ENCODE measurements at regions not wholly inside any gene's neighbourhood (a gene's known extent, or its start where the extent isn't known, plus 50 kb on each side); places are given as distances from the start of the nearest gene placed in this dataset.

DNA sequence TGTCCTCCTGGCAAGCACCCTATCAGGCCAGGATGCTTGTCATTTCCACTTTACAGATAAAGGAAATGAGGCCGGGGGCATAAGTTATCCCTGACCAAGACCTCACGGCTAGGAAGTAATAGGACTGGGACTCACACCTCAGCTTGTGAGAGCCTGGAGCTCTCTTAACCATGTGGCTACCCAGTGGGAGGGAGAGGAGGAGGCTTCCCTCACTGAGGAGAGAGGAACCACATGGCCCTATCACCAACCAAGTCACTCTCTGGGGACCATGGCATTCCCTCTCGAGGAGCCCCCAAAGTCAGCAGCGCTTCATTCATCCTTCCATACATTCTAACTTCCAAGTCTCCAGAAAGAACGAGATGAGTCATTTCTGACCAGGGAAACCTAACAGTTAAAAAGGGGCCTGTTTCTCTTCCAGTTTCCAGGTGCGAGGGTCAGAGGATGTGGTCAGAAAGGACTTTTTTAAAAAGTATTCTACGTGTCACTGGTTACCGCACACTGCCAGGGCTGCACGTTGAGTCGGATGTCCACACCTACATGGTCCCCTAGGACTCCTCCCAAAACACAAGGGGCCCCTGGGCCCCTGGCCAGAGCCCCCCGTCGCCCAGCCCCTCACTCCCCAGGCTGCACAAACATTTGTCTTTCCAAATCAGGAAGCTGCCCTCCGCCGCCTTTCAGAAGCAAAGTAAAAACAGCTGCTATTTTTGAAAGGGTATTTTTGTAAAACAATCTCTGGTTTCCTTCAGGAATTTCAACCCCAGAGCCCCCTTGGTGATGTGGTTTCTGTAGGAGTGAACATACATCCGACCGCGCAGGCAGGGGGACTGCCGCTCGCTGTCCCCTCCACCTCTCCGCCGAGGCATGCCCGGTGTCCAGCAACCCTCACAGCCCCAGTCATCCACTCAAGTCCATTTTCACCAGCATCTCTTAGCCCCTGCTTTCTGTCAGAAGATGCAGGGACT lies 128.2 kb upstream of the CHST15 start:
- intact Hi-C loops (cut with DNase I), result no loop called here
- H3K27me3 ChIP-seq, result no peaks in the 10 kb centered on the region
- no peak overlapping the region for H3K4me3 ChIP-seq
- H3K9me3 ChIP-seq, result no peaks in the 10 kb centered on the region
- no peaks in the 10 kb centered on the region for H3K36me3 ChIP-seq
- WGBS (ENCODE audit: insufficient coverage, low coverage, low lambda C conversion rate, missing lambda C conversion rate), result 36% methylated on average over 15 of the region's 22 CpGs
- H3K4me1 ChIP-seq, result no peaks in the 10 kb centered on the region
- ATAC-seq (peak; percentile 58 to 78 (median 69)), DNase-seq (no peak)
- TF ChIP-seq, protein P1, sequence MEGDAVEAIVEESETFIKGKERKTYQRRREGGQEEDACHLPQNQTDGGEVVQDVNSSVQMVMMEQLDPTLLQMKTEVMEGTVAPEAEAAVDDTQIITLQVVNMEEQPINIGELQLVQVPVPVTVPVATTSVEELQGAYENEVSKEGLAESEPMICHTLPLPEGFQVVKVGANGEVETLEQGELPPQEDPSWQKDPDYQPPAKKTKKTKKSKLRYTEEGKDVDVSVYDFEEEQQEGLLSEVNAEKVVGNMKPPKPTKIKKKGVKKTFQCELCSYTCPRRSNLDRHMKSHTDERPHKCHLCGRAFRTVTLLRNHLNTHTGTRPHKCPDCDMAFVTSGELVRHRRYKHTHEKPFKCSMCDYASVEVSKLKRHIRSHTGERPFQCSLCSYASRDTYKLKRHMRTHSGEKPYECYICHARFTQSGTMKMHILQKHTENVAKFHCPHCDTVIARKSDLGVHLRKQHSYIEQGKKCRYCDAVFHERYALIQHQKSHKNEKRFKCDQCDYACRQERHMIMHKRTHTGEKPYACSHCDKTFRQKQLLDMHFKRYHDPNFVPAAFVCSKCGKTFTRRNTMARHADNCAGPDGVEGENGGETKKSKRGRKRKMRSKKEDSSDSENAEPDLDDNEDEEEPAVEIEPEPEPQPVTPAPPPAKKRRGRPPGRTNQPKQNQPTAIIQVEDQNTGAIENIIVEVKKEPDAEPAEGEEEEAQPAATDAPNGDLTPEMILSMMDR (IDR thresholded peaks at IDR 0.05), result no peak
- no peak for TF ChIP-seq POLR2A (IDR thresholded peaks at IDR 0.05)
- peak overlapping the region in 2 of 3 donors; percentile 29 to 51 for H3K27ac ChIP-seq

DNA sequence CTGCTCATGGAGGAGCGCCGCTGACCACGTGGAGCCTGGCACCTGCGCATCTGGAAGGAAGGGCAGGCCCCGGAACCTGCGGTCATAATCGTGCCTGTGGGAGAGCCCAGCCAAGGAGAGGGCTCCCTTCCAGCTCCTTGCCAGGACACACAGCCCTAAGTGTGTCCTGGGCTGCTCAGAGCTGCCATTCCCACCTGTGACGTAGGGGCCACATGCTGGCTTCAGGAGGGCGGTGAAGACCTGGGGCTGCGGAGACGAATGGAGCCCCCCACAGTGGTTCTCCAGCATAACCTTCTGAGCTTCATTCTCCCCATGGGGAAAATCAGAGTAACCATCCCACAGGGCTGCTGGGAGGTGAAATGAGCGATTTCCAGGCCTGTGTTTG lies 127.6 kb upstream of the CHST15 start:
- intact Hi-C loops (cut with DNase I), result no loop called here
- H3K27ac ChIP-seq, result peak overlapping the region in 2 of 3 donors; percentile 29 to 51
- H3K4me1 ChIP-seq, result no peaks in the 10 kb centered on the region
- ATAC-seq (peak in 3 of 4 donors; percentile 26 to 43 (median 29)), DNase-seq (no peak)
- H3K36me3 ChIP-seq, result no peaks in the 10 kb centered on the region
- no peaks in the 10 kb centered on the region for H3K27me3 ChIP-seq
- WGBS (ENCODE audit: insufficient coverage, low coverage, low lambda C conversion rate, missing lambda C conversion rate), result 77% methylated on average over 4 of the region's 12 CpGs
- no peaks in the 10 kb centered on the region for H3K9me3 ChIP-seq
- no peak for TF ChIP-seq POLR2A (IDR thresholded peaks at IDR 0.05)
- TF ChIP-seq, protein P1 (IDR thresholded peaks at IDR 0.05), result no peak
- no peak overlapping the region for H3K4me3 ChIP-seq

DNA sequence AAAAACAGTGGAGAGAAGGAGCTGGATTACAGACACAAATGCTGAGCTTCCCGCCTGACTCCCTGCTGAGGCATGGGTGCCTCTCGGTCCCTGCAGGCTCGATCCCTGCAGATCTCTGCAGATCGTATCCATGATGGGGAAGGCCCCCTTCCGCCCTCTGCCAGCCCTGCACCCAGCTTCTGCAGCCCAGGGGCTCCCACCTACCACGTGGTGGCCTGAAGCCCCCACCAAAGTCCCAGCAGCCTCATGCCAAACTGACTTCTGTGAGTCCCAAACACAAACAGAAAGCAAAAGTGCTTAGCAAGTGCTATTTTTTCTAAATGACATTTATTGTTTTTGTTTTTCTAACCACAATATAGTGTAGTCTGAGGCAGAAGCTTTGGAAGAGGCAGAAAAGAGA lies 127.1 kb upstream of the CHST15 start:
- no peak for ATAC-seq
- Histone ChIP-seq H3K4me3 (no peak overlapping the region), H3K27ac (peak overlapping the region in 2 of 3 donors; percentile 29 to 51), H3K27me3 (no peaks in the 10 kb centered on the region), H3K36me3 (no peaks in the 10 kb centered on the region), H3K4me1 (no peaks in the 10 kb centered on the region), H3K9me3 (no peaks in the 10 kb centered on the region)
- TF ChIP-seq, protein P1 (IDR thresholded peaks at IDR 0.05), result no peak
- TF ChIP-seq POLR2A (IDR thresholded peaks at IDR 0.05), result no peak
- WGBS (ENCODE audit: insufficient coverage, low coverage, low lambda C conversion rate, missing lambda C conversion rate), result 13% methylated on average over 2 of the region's 6 CpGs
- peak in 1 of 3 donors; percentile 31 for DNase-seq
- intact Hi-C loops (cut with DNase I), result no loop called here

DNA sequence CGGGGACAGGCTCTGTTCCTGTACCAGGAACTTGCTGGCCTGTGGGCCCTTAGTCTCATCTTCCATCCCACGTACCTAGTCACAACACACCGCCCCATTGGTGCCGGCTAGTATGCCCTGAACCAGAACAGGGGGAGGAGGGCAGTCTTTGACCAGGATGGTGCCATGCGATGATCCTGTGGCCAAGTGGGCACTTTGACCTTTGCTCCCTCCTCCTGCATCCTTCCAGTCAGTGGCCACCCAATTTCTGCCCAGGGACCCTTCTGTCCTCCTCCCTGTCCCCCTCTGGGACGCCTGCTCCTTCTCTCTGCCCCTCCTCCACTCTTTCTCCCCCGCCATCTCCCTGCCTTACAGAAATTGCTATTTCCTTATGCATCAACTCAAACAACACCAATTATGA lies 126.3 kb upstream of the CHST15 start:
- WGBS (ENCODE audit: insufficient coverage, low coverage, low lambda C conversion rate, missing lambda C conversion rate), result 61% methylated on average over 6 of the region's 7 CpGs
- H3K4me3 ChIP-seq, result no peak overlapping the region
- DNase-seq, result peak in 1 of 3 donors; percentile 31
- no peak for ATAC-seq
- no peaks in the 10 kb centered on the region for H3K9me3 ChIP-seq
- no peaks in the 10 kb centered on the region for H3K4me1 ChIP-seq
- no peaks in the 10 kb centered on the region for H3K27me3 ChIP-seq
- H3K36me3 ChIP-seq, result no peaks in the 10 kb centered on the region
- intact Hi-C loops (cut with DNase I), result no loop called here
- TF ChIP-seq, protein P1 (IDR thresholded peaks at IDR 0.05), result no peak
- H3K27ac ChIP-seq, result no peak overlapping the region
